SKM-1 treated with dmso at 0.1 percent for 144 hours (cell line): ENCODE measurements at regions not wholly inside any gene's neighbourhood (a gene's known extent, or its start where the extent isn't known, plus 50 kb on each side); places are given as distances from the start of the nearest gene placed in this dataset.
"Not testable (repeated sequence)": the region's sequence is repeated elsewhere in the genome, so short reads cannot be mapped to it uniquely, and the experiment has no call there.

Source experiments
- DNase-seq: peaks from one replicate; lab custom pipeline; 2025; ENCODE audit not compliant: unreplicated experiment; lab: John Stamatoyannopoulos, UW

GRCh38 chr2:173467751-173468150 lies 113.1 kb downstream of the CDCA7 start:
- DNase-seq = no peak

- no peak for DNase-seq
Observed at GRCh38 chr2:173468266-173468793, 113.7 kb downstream of the CDCA7 start.

- no peak for DNase-seq
Observed at GRCh38 chr2:173472112-173472511, 117.4 kb downstream of the CDCA7 start.

GRCh38 chr2:173483137-173483536 lies 128.5 kb downstream of the CDCA7 start:
- no peak for DNase-seq

- DNase-seq = no peak
Observed at GRCh38 chr2:173488861-173489260, 134.2 kb downstream of the CDCA7 start.

- DNase-seq = no peak
Observed at GRCh38 chr2:173491418-173491817, 136.7 kb downstream of the CDCA7 start.

- no peak for DNase-seq
Observed at GRCh38 chr2:173493874-173494273, 139.2 kb downstream of the CDCA7 start.

GRCh38 chr2:173496746-173497145 lies 142.1 kb downstream of the CDCA7 start:
- no peak for DNase-seq

- no peak for DNase-seq
Observed at GRCh38 chr2:173500953-173501352, 146.3 kb downstream of the CDCA7 start.

- no peak for DNase-seq
Observed at GRCh38 chr2:173502296-173502695, 147.6 kb downstream of the CDCA7 start.

GRCh38 chr2:173511357-173511756 lies 156.7 kb downstream of the CDCA7 start:
- DNase-seq = no peak

GRCh38 chr2:173511942-173512341 lies 157.3 kb downstream of the CDCA7 start:
- DNase-seq = no peak

- DNase-seq = no peak
Observed at GRCh38 chr2:173513107-173513727, 158.5 kb downstream of the CDCA7 start.

- no peak for DNase-seq
Observed at GRCh38 chr2:173520918-173521317, 166.2 kb downstream of the CDCA7 start.

GRCh38 chr2:173521450-173522192 lies 166.9 kb downstream of the CDCA7 start:
- no peak for DNase-seq

- DNase-seq = peak; percentile 21
Observed at GRCh38 chr2:173523497-173523896, 168.8 kb downstream of the CDCA7 start.

GRCh38 chr2:173524256-173524955 lies 169.7 kb downstream of the CDCA7 start:
- peak; percentile 89 for DNase-seq

GRCh38 chr2:173532732-173533531 lies 178.3 kb downstream of the CDCA7 start:
- DNase-seq = not testable (repeated sequence)

- no peak for DNase-seq
Observed at GRCh38 chr2:173537694-173538093, 183.0 kb downstream of the CDCA7 start.

GRCh38 chr2:173539615-173540014 lies 184.9 kb downstream of the CDCA7 start:
- DNase-seq = no peak
